T-helper 1 cell treated with Interleukin-12 subunit alpha and Interleukin-12 subunit beta and Interleukin-4 antibody, amounts not matched to agents 30 μg/mL and 1 μg/mL, for 36 hours (primary cell): ENCODE measurements at regions not wholly inside any gene's neighbourhood (a gene's known extent, or its start where the extent isn't known, plus 50 kb on each side); places are given as distances from the start of the nearest gene placed in this dataset.

Experiments used
- H3K27ac Mint-ChIP-seq: one replicate; pipeline ENCODE4 v1.8.0; 2021; ENCODE audit warnings: mild to moderate bottlenecking, mixed read lengths
- H3K27me3 Mint-ChIP-seq: one replicate; pipeline ENCODE4 v1.8.0; 2021; ENCODE audit warnings: low read depth, mixed read lengths
- H3K36me3 Mint-ChIP-seq: one replicate; pipeline ENCODE4 v1.8.0; 2021; ENCODE audit warnings: low read depth, mixed read lengths
- H3K4me1 Mint-ChIP-seq: one replicate; pipeline ENCODE4 v1.8.0; 2021; ENCODE audit warnings: low read depth, mixed read lengths
- H3K4me3 Mint-ChIP-seq: one replicate; pipeline ENCODE4 v1.8.0; 2021; ENCODE audit warnings: mild to moderate bottlenecking, moderate library complexity, mixed read lengths
- H3K9me3 Mint-ChIP-seq: one replicate; pipeline ENCODE4 v1.8.0; 2021; ENCODE audit warnings: mixed read lengths

- Mint-ChIP-seq H3K27me3 (peaks cover 21% of the 10 kb centered on the region), H3K27ac (no peak overlapping the region), H3K4me3 (no peak overlapping the region), H3K36me3 (no peaks in the 10 kb centered on the region), H3K9me3 (no peaks in the 10 kb centered on the region), H3K4me1 (no peaks in the 10 kb centered on the region)
These were observed 130.8 kb downstream of the PHLDA1 start for GRCh38 chr12:75900781-75901254.

DNA sequence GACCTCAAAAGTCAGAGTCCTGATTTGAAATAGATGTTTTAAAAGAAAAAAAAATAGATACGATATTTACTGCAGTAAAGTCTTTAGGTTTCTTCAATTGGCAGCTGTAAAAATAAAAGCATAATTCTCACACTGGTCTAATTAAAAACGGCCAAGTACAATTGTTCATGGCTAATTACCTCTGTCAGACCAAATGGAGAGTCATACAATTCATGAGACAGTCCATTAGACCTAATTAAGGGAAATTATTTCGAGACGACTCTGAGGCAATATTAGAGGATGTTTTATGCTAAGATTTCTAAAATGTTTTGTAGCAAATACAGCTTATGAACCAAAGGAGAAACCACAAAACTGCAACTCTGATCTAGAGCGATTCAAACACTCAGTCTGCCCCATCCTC lies 131.3 kb downstream of the PHLDA1 start:
- H3K27ac Mint-ChIP-seq, result no peak overlapping the region
- no peaks in the 10 kb centered on the region for H3K4me1 Mint-ChIP-seq
- no peaks in the 10 kb centered on the region for H3K9me3 Mint-ChIP-seq
- peaks cover 23% of the 10 kb centered on the region for H3K27me3 Mint-ChIP-seq
- no peaks in the 10 kb centered on the region for H3K36me3 Mint-ChIP-seq
- H3K4me3 Mint-ChIP-seq, result no peak overlapping the region

- Mint-ChIP-seq H3K4me3 (no peak overlapping the region), H3K36me3 (no peaks in the 10 kb centered on the region), H3K4me1 (no peaks in the 10 kb centered on the region), H3K27ac (no peak overlapping the region), H3K9me3 (no peaks in the 10 kb centered on the region), H3K27me3 (peaks cover 39% of the 10 kb centered on the region)
These were observed 136.4 kb downstream of the PHLDA1 start for GRCh38 chr12:75894965-75895754.

- Mint-ChIP-seq H3K9me3 (no peaks in the 10 kb centered on the region), H3K27me3 (peaks cover 42% of the 10 kb centered on the region), H3K27ac (no peak overlapping the region), H3K4me3 (no peak overlapping the region), H3K36me3 (no peaks in the 10 kb centered on the region), H3K4me1 (no peaks in the 10 kb centered on the region)
These were observed 137.8 kb downstream of the PHLDA1 start for GRCh38 chr12:75893765-75894164.

DNA sequence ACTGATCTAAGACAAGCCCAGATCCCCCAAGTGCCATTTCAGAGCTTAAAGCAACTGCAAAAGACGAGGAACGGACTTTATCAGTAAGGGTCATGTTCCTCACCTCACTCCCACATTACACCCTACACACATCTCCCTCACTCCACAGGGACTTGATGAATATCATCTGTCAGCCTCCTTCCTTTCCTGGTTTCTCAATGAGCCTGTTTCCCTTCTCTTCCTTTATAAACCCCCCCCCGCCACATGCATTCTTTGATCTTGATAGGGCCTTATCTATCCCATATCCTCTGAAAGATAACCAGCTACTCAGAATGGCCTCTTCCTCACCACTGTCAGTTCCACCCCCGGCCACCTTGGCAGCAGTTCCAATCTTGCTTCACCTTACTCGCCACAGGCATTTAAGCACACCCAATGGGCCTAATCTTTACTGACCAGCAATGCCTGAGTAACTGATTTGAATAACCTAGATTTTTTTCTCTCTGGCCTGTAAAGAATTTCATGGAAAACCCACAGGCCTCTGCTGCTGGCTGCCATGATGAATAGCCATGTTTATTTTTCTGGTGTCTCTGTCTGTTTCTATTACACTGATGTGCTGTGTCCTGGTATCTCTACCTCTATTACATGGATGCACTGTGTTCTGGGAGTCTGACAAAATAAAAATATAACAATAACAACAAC lies 138.7 kb downstream of the PHLDA1 start:
- Mint-ChIP-seq H3K4me1 (no peaks in the 10 kb centered on the region), H3K4me3 (no peak overlapping the region), H3K27me3 (peaks cover 39% of the 10 kb centered on the region), H3K36me3 (no peaks in the 10 kb centered on the region), H3K9me3 (no peaks in the 10 kb centered on the region), H3K27ac (no peak overlapping the region)

DNA sequence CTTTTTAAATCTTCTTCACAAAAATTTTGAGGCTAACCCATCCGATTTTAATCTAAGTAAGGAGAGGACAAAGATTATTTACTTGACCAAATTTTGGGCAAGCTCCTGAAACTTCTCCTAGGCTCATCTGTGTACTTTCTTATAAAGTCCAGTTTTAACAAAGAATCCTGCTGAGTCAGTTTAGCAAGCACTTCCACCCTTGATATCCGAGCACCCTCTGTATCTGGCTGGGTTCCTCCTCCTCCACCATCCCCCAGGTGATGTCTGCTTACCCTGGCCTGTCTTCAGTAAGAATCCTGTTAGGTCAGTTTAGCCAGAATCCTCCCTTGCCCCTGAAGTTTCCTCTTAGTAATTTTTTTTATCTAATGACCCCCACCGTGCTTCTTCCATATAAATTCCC lies 140.5 kb downstream of the PHLDA1 start:
- Mint-ChIP-seq H3K27me3 (peaks cover 44% of the 10 kb centered on the region), H3K9me3 (no peaks in the 10 kb centered on the region)

GRCh38 chr12:75890660-75891059 lies 140.9 kb downstream of the PHLDA1 start:
- Mint-ChIP-seq H3K4me1 (no peaks in the 10 kb centered on the region), H3K27me3 (peaks cover 41% of the 10 kb centered on the region), H3K9me3 (no peaks in the 10 kb centered on the region), H3K36me3 (no peaks in the 10 kb centered on the region), H3K4me3 (no peak overlapping the region), H3K27ac (no peak overlapping the region)

More for the DNA sequence above, 140.5 kb downstream of the PHLDA1 start:
- no peak overlapping the region for H3K4me3 Mint-ChIP-seq
- no peak overlapping the region for H3K27ac Mint-ChIP-seq
- no peaks in the 10 kb centered on the region for H3K36me3 Mint-ChIP-seq
- H3K4me1 Mint-ChIP-seq, result no peaks in the 10 kb centered on the region

DNA sequence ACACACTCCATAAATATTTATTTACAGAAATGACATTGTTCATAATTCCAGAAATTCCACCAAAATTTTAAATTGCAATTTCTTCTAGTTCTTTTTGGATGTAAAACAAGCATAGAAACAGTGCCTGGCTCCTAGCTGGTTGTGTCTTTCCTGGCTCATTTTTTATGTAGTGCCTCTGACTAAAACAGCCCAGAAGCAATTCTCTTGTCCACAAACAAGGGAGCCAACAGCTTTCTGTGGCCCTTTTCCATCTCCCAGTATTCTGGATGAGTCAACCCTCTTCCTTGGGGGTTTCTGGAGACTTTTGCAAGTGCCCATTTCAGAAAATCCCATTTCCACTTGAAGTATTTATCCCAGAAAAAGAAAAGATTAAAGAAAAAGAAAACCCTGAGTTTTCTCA lies 141.4 kb downstream of the PHLDA1 start:
- H3K4me3 Mint-ChIP-seq, result no peak overlapping the region
- H3K9me3 Mint-ChIP-seq, result no peaks in the 10 kb centered on the region
- no peaks in the 10 kb centered on the region for H3K4me1 Mint-ChIP-seq
- no peaks in the 10 kb centered on the region for H3K36me3 Mint-ChIP-seq
- H3K27ac Mint-ChIP-seq, result no peak overlapping the region
- H3K27me3 Mint-ChIP-seq, result peaks cover 40% of the 10 kb centered on the region

DNA sequence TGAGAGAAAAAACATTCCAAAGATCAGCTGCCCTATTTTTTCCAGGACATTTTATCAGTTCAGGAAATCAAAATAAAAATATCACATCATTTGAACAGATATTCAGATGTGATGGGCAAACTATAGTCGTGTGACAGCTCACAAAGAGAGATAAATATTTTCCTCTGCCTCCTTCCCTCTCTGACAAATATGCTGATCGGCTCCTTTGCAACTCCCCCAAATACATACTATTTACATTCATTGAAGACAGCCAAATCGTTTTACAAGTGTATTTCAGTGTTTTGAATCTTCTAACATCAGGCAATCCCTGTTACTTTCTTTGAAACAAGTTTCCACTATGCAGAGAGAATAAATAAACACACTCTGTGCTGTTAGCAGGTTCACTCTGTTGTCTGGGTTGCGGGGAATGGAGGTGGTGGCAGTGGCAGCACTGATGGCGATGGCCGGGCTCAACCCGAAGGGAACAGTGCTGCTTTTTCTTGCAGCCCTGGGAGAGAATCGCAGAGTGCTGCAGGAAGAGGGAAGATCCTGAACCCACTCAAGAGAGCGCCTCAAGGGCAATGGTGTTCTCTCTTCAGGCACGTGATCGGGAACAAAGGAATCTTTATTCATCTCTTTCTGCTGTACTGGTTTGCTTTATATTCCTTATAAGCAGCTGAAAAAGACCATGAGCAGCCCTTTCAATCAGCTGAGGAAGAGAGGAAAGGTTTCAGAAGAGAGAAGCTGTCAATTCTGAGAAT lies 142.5 kb downstream of the PHLDA1 start:
- no peak overlapping the region for H3K4me3 Mint-ChIP-seq
- no peaks in the 10 kb centered on the region for H3K4me1 Mint-ChIP-seq
- H3K9me3 Mint-ChIP-seq, result no peaks in the 10 kb centered on the region
- H3K27ac Mint-ChIP-seq, result no peak overlapping the region
- H3K36me3 Mint-ChIP-seq, result no peaks in the 10 kb centered on the region
- peaks cover 50% of the 10 kb centered on the region for H3K27me3 Mint-ChIP-seq

- H3K4me1 Mint-ChIP-seq, result no peaks in the 10 kb centered on the region
- H3K4me3 Mint-ChIP-seq, result no peak overlapping the region
- no peaks in the 10 kb centered on the region for H3K36me3 Mint-ChIP-seq
- peaks cover 57% of the 10 kb centered on the region for H3K27me3 Mint-ChIP-seq
- no peak overlapping the region for H3K27ac Mint-ChIP-seq
- no peaks in the 10 kb centered on the region for H3K9me3 Mint-ChIP-seq
These were observed 143.2 kb downstream of the PHLDA1 start for GRCh38 chr12:75888399-75888798.

GRCh38 chr12:75887979-75888378 lies 143.6 kb downstream of the PHLDA1 start:
- Mint-ChIP-seq H3K4me1 (no peaks in the 10 kb centered on the region), H3K27ac (no peak overlapping the region), H3K9me3 (no peaks in the 10 kb centered on the region), H3K36me3 (no peaks in the 10 kb centered on the region), H3K27me3 (peaks cover 59% of the 10 kb centered on the region), H3K4me3 (no peak overlapping the region)

DNA sequence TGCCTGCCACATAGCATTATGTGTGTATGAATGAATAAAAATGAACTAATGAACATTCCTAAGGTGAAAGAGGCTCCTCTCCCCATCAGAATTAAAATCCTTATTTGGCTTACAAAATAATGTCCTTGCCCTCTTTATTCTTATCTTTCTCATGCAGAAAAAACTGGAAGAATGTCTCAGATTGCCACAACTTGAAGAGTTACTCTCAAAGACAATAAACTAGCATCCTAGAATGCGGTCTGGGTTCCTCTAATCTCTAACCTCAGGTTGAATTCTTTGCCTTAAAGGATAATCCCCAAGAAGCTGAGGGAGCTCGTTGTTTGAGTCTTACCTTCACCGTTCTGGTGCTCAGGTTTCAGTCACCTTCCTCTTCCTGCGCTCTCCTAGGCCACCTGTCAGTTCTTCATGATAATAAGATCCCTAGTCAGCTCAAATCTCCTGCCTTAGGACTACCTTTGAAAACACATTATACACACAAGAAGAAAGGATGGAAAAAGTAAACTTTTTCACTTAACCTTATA lies 147.1 kb downstream of the PHLDA1 start:
- H3K27me3 Mint-ChIP-seq, result peaks cover 53% of the 10 kb centered on the region
- no peaks in the 10 kb centered on the region for H3K36me3 Mint-ChIP-seq
- no peak overlapping the region for H3K27ac Mint-ChIP-seq

DNA sequence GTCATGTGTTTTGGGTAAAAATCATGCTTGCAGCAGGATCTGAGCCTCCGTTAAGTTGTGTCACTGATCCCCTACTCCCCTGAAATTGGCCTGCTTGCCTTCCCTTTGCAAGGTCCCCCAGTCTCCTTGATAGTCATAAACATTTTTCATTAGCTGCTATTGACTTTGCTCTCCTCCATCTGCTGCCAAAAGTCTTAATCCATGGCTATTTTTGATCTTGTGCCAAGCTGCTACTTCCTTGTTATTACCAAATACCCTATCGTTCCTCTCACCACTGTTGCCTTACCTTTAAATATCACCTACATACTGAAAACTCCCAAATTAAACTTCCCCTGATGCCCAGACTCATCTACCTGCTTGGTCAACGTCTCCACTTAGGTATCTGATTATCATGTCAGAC lies 148.3 kb downstream of the PHLDA1 start:
- Mint-ChIP-seq H3K9me3 (no peaks in the 10 kb centered on the region), H3K27me3 (peaks cover 56% of the 10 kb centered on the region), H3K4me1 (no peaks in the 10 kb centered on the region), H3K27ac (no peak overlapping the region), H3K36me3 (no peaks in the 10 kb centered on the region), H3K4me3 (no peak overlapping the region)

More for the DNA sequence above, 147.1 kb downstream of the PHLDA1 start:
- Mint-ChIP-seq H3K4me1 (no peaks in the 10 kb centered on the region), H3K4me3 (no peak overlapping the region), H3K9me3 (no peaks in the 10 kb centered on the region)

GRCh38 chr12:75882421-75882820 lies 149.2 kb downstream of the PHLDA1 start:
- H3K27ac Mint-ChIP-seq, result no peak overlapping the region
- no peaks in the 10 kb centered on the region for H3K9me3 Mint-ChIP-seq
- H3K4me3 Mint-ChIP-seq, result no peak overlapping the region
- H3K4me1 Mint-ChIP-seq, result no peaks in the 10 kb centered on the region
- peaks cover 53% of the 10 kb centered on the region for H3K27me3 Mint-ChIP-seq
- H3K36me3 Mint-ChIP-seq, result no peaks in the 10 kb centered on the region
